ENCODE measurements at regions not wholly inside any gene's neighbourhood (a gene's known extent, or its start where the extent isn't known, plus 50 kb on each side); places are given as distances from the start of the nearest gene placed in this dataset.

GRCh38 chr1:168636200-168636599 lies 59.8 kb downstream of the XCL1 start:
- H3K4me2 ChIP-seq (ENCODE audit: low read depth, low read length), result no peak overlapping the region
- no peaks in the 10 kb centered on the region for H3K36me3 ChIP-seq (ENCODE audit: control insufficient read depth, insufficient read depth, low read length)
- no peaks in the 10 kb centered on the region for H3K9me3 ChIP-seq (ENCODE audit: control insufficient read depth, insufficient read depth, low read length)
- no peaks in the 10 kb centered on the region for H4K20me1 ChIP-seq (ENCODE audit: insufficient read depth, low read length)
- in situ Hi-C loops (cut with MboI; ENCODE audit: low sequenced_read_pairs), result no loop called here
- H3K4ac ChIP-seq (ENCODE audit: low read depth, low read length), result no peak overlapping the region
- TF ChIP-seq, protein P1, sequence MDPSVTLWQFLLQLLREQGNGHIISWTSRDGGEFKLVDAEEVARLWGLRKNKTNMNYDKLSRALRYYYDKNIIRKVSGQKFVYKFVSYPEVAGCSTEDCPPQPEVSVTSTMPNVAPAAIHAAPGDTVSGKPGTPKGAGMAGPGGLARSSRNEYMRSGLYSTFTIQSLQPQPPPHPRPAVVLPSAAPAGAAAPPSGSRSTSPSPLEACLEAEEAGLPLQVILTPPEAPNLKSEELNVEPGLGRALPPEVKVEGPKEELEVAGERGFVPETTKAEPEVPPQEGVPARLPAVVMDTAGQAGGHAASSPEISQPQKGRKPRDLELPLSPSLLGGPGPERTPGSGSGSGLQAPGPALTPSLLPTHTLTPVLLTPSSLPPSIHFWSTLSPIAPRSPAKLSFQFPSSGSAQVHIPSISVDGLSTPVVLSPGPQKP (IDR thresholded peaks at IDR 0.05; ENCODE audit: borderline replicate concordance, low read depth, low read length), result no peak
- TF ChIP-seq MAFK (IDR thresholded peaks at IDR 0.05; ENCODE audit: low read depth, low read length) (no peak), RAD21 (IDR thresholded peaks at IDR 0.05; ENCODE audit: low read length) (no peak), NFE2L2 (IDR thresholded peaks at IDR 0.05; ENCODE audit: low read depth, low read length) (no peak), CHD1 (IDR thresholded peaks at IDR 0.05; ENCODE audit: low read depth, low read length) (no peak), CEBPB (IDR thresholded peaks at IDR 0.05; ENCODE audit: low read depth, low read length) (no peak), MAZ (IDR thresholded peaks at IDR 0.05; ENCODE audit: borderline replicate concordance, low read depth, low read length) (no peak), BHLHE40 (IDR thresholded peaks at IDR 0.05; ENCODE audit: low read depth, low read length) (no peak), RFX5 (IDR thresholded peaks at IDR 0.05; ENCODE audit: low read depth, low read length) (no peak), MXI1 (IDR thresholded peaks at IDR 0.05; ENCODE audit: borderline replicate concordance, low read depth, low read length) (no peak), POLR2A (IDR thresholded peaks at IDR 0.05; ENCODE audit: low read depth, low read length) (no peak), SMC3 (IDR thresholded peaks at IDR 0.05; ENCODE audit: low read depth, low read length) (no peak)
- TF ChIP-seq, protein P2, sequence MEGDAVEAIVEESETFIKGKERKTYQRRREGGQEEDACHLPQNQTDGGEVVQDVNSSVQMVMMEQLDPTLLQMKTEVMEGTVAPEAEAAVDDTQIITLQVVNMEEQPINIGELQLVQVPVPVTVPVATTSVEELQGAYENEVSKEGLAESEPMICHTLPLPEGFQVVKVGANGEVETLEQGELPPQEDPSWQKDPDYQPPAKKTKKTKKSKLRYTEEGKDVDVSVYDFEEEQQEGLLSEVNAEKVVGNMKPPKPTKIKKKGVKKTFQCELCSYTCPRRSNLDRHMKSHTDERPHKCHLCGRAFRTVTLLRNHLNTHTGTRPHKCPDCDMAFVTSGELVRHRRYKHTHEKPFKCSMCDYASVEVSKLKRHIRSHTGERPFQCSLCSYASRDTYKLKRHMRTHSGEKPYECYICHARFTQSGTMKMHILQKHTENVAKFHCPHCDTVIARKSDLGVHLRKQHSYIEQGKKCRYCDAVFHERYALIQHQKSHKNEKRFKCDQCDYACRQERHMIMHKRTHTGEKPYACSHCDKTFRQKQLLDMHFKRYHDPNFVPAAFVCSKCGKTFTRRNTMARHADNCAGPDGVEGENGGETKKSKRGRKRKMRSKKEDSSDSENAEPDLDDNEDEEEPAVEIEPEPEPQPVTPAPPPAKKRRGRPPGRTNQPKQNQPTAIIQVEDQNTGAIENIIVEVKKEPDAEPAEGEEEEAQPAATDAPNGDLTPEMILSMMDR (conservative IDR thresholded peaks at IDR 0.05; ENCODE audit: low read depth, low read length), result no peak
- dilution Hi-C loops (cut with HindIII; ENCODE audit: low sequenced_read_pairs, unreplicated experiment), result no loop called here
- no peak overlapping the region for H3K9ac ChIP-seq (ENCODE audit: low read depth, low read length)
- no peak overlapping the region for H4K5ac ChIP-seq (ENCODE audit: low read depth, low read length)
- no peak overlapping the region for H2BK120ac ChIP-seq (ENCODE audit: low read depth, low read length)
- H3K14ac ChIP-seq (replicated peaks; ENCODE audit: low read depth, low read length), result no peak overlapping the region
- ATAC-seq (ENCODE audit: low read depth), result no peak
- H3K23ac ChIP-seq (ENCODE audit: low read depth, low read length), result no peak overlapping the region
- no peak overlapping the region for H2BK20ac ChIP-seq (ENCODE audit: low read depth, low read length)
- H3K27me3 ChIP-seq (ENCODE audit: control insufficient read depth, insufficient read depth, low read length), result no peaks in the 10 kb centered on the region
- no peak overlapping the region for H3K27ac ChIP-seq (ENCODE audit: insufficient read depth, low read length)
- no peak for DNase-seq
- H2AK5ac ChIP-seq (ENCODE audit: low read depth, low read length), result no peak overlapping the region
- no peaks in the 10 kb centered on the region for H3K9me1 ChIP-seq (ENCODE audit: insufficient read depth, low read length)
- no peak overlapping the region for H3K4me3 ChIP-seq (ENCODE audit: insufficient read depth, low read depth, low read length)
- H2BK5ac ChIP-seq (ENCODE audit: low read depth, low read length, poor library complexity, severe bottlenecking), result no peak overlapping the region
- WGBS, 2 experiments (ENCODE audit: extremely low coverage in 2 of 2, insufficient read length in 1 of 2), result no CpG with 5 or more reads among the region's 1 CpG
- H2AFZ ChIP-seq (replicated peaks; ENCODE audit: low read length, poor library complexity), result no peak overlapping the region
- H2AK9ac ChIP-seq (replicated peaks; ENCODE audit: low read depth, low read length, poor library complexity), result no peak overlapping the region
- H4K91ac ChIP-seq (ENCODE audit: insufficient read depth, low read depth, low read length), result no peak overlapping the region
- H3K79me1 ChIP-seq (ENCODE audit: low read depth in 1 of 2, low read length in 2 of 2), result no peaks in the 10 kb centered on the region
- H2BK15ac ChIP-seq (ENCODE audit: low read depth, low read length), result no peak overlapping the region
- ChIA-PET CTCF (no interaction called here), POLR2A (ENCODE audit: unreplicated experiment) (no interaction called here)
- no TSS peak for BruUV-seq (replicated peaks)
- H3K18ac ChIP-seq (ENCODE audit: low read depth, low read length), result no peak overlapping the region
- intact Hi-C loops (cut with micrococcal nuclease), result loop anchor here (10.0 kb wide), 1 partner anchor 709 kb away; no protein-coding TSS in a partner anchor
- H3K56ac ChIP-seq (ENCODE audit: extremely low read depth, insufficient read depth, low read length), result no peak overlapping the region
- H4K8ac ChIP-seq (ENCODE audit: low read depth in 2 of 2, low read length in 2 of 2), result no peak overlapping the region
- H3K4me1 ChIP-seq (ENCODE audit: control insufficient read depth, insufficient read depth, low read length), result no peaks in the 10 kb centered on the region

Data from IMR-90 (cell line).